NCI-H510A (cell line): ENCODE measurements at regions not wholly inside any gene's neighbourhood (a gene's known extent, or its start where the extent isn't known, plus 50 kb on each side); places are given as distances from the start of the nearest gene placed in this dataset.
"Not testable (repeated sequence)": the region's sequence is repeated elsewhere in the genome, so short reads cannot be mapped to it uniquely, and the experiment has no call there.

ENCODE experiments used
- DNase-seq: peaks from one replicate; lab custom pipeline; 2025; lab: John Stamatoyannopoulos, UW

DNA sequence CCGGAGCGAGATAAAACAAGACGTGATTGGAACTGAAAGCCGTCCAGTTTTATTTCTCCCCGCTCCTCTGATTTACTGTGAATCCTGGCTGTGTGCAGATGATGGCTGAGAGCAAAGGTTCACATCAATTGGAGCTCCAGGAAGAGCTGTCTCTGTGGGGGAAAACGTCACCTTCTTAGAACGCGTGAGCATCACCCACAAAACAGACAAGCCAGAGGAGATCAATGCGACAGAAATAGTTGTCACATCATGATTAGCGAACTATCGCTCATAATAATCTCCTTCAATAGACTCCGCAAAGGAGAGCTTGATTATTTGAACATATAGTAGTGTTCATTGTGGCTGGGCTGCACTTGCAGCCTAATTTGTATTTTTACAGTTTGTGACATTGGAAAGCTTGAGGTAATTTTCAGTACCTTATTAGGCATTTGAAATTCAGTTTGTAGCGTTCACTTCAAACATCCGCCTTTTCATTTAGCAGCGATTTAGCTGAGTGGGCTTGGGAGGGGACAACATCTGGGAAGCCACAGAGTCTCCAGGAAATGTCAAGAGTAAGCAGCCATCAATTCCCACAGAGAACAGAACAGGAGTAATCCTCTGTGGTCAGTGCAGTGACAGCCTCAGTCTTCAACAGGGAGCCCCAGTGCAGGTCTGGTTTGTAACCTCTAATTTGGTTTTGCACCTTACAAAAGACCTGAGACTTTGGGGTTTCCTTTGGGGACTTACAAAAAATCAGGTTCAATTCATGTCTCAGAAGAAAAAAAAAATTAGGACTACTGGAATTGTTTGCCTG, 276.8 kb upstream of the PFKP start:
- no peak for DNase-seq

DNA sequence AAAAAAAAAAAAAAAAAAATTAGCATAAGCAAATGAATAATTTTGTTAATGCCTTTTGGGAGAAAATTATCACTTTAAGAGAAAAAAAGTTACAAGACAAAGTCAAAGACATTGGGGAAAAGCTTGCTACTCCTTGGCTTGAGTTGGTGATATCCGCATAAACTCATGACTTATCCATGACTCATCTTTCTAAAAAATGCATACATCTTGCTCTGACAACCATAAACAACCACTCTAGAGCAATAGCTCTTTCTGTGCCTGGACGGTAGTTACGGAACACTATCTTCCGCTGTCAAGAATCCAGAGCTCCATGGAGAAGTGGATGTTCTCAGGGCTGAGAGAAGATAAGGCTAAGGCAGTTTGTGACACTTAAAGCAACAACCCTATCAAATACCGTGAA, 281.1 kb upstream of the PFKP start:
- no peak for DNase-seq

DNA sequence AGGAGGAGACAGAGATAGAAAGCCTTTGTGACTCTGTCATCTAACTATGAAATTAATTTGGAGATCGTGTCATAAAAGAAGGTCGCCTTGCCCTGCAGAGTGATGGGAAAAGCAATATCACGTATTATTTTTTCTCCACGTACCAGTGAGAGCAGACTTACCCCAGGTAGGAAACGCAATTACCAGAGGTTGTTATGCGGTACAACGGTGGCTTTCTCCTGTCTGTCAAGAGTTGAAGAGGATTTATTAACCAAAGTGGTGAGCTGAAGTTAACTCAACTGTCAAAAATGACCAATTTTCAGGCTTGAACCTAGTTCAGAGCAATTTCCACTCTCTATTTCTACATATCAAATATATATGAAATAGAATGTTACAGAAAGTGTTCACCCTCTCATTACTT, 282.6 kb upstream of the PFKP start:
- DNase-seq, result no peak

DNA sequence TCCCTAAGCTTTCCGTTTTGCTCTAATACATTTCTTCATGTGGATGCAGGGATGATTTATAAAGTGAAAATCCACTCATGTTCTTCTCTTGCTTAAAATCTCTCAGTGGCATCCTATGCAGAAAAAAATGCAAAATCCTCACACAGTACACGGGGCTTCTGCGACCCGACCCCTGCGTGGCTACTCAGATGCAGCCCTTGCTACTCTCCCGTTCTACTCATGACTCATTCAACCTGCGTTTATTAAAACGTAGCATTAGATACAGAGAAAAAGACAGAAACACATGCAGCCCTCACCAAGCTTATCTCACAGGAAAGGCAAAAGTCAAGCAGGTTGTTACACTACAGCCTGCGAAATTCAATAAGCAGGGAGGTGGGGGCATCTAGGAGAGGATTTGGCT, 284.4 kb upstream of the PFKP start:
- DNase-seq, result no peak

DNA sequence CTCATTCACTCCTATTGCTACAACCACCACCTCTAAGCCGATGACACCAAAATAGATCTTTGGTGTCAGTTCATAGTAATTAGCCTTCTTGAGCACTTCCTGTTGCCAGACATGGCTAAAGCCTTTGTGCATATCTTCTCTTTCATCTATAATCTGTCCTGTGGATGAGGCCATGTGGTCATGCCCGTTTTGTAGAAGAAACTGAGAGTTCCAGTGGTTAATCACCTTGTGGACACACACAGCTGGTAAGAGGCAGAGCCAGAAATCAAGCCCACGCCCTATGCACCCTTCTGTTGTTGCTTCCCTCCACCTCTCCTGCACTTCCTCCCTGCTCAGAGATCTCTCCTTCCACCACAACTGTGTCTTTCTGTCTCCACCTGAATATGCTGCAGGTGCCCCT, 285.1 kb upstream of the PFKP start:
- no peak for DNase-seq

DNA sequence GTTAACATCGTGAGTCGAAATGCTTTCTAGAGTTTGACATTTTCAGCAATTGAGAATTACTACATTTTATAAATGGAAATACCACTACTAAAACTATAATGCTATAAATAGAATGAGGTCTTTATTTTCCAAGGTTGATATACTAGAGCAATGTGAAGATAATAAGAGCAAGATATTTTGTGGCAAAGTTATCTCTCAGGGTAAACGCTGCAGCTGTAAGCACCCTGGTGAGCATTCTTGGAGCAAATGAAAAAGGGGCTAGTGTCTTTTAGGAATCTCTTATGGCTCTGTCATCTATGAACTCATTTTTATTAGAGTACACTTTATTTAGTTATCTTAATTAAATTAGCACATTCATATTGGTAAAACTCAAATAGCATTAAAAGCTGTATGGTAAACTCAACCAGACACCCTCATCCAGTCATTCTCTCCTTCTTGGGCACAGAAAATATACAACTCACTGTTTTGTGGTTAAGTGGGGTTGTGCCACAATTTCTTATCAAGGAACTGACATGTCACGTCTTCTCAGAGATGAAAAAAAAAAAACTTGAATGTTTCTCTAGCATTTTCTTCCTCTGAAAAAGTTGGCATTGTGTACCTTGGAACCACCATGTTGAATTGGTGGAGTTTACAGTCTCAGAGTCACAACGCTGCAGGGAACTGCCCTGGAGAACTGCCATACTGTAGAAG, 289.5 kb upstream of the PFKP start:
- DNase-seq, result no peak

DNA sequence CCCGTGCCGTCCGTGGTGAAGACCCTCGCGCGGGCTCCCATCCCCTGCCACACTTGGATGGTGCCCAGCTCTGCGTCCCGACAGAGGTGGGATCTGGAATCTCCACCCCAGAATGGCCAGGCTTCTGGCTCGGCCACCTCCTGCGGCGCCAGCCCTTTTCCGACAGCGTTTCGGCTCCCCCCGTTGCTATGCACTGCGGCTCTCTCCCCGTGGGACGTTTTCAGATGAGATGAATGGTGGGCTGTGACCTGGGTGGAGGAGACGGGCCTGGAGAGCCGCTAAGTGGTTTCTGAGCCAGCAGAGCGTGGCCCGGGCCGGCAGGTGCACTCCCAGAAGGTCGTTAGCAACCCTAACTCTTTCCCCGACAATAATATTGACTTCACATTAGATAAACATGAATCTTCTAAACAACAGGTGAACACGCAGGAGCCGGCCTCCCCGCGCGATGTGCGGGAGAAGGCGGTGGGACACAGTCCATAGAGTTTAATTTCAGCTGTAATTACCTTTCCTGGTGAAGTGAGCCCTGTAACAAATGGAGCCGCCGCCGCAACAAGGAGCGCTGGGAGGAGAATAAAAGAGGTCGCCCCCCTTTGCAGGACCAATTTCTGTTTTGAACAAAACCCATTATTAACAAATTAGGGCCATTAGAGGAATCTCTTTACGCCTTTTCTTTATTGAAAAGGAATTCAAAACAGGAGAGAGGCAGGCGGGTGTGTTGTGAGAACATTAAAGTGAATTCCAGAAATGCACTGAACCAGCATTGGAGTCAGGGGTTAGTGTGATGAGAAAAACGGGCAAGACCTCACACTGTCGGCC, 294.3 kb upstream of the PFKP start:
- peak; percentile 67 for DNase-seq

DNA sequence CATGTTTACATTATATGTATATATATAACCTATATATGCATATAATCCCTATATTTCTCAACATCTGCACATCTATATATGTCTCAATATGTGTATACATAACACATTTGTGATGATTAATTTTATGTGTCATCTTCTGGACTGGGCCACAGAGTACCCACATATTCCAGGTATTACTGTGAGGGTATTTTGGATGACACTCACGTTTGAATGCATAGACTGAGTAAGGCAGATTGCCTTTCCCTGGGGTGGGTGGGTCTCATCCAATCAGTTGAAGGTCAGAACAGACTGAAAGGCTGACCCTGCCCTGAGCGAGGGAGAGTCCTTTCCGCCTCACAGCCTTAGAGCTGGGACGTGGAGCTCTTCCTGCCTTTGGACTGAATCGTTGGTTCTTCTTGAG, 295.2 kb upstream of the PFKP start:
- DNase-seq, result no peak

DNA sequence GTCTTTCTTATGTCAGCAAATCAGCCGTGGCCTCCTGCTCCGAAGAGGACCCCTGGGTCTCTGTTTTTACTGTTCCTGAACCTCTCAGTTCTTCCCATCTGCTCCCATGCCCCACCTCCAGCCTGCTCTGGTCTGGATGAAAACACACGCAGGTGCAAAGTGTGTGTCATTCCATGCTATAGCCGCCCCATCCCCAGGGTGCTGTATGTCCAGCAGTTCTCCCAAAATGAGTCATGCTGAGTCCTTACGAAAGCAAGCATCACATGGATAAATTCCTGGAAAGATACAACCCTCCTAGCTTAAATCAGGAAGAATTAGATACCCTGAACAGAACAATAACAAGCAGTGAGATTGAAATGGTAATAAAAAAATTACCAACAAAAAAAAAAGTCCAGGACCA, 300.1 kb upstream of the PFKP start:
- DNase-seq, result not testable (repeated sequence)

DNA sequence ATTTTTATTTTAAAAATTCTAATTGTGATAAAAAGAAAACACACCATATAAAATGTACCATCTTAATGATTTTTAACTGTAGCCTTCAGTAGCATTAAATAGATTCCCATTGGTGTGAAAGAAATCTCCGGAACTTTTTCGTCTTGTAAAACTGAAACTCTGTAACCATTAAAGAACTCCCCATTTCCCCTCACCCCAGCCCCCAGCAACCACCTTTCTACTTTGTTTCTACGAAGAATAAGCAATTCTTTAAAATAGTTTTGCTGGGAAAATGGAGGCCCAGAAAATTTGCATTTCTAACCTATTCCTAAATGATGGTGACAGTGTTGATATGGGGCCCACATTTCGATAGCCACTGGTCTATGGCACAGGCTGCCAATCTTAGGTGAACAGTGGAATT, 305.4 kb upstream of the PFKP start:
- no peak for DNase-seq

DNA sequence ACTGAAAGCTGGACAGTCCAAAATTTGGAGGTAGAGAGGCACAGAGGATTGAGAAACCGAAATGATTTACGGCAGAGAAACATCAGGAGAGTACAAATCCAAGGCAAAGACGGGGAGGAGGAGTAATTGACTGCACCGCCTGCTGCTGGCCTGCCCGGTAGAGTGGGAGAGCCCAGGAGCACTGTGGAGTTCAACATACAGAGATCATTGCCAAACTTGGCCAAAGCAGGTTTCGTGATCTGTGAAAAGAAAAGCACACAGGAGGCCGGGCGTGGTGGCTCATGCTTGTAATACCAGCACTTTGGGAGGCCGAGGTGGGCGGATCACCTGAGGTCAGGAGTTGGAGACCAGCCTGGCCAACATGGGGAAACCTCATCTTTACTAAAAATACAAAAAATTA, 306.0 kb upstream of the PFKP start:
- no peak for DNase-seq

DNA sequence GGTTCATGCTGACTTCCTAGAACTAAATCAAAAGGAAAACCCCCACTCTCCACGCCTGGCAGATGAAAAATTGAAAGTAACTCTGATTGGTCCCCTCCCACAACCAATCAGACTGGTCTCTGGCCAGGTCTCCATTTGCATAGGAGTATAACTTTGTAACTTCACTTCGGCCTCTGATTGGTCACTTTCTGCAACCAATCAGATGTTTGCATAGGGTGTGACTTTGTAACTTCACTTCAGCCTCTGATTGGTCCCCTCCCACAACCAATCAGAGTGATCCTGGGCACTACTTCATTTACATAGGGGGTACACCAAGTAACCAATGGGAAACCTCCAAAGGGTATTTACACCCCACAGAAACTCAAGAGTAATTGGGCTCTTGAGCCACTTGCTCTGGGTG, 306.6 kb upstream of the PFKP start:
- DNase-seq, result no peak

DNA sequence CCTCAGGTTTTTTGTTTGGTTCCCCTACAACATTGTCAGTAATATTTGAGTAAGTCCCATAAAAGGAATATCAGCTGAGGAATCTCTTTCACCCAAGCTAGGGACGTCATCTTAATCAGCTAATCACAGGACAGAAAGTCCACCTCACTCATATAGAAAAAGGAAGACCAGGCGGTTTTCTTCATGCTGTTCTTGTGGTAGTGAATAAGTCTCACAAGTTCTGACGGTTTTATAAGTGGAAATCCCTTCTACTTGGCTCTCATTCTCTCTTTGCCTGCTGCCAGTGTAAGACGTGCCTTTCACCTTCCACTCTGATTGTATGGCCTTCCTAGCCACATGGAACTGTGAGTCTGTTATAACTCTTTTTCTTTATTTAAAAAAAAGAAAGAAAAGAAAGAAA, 308.1 kb upstream of the PFKP start:
- no peak for DNase-seq

DNA sequence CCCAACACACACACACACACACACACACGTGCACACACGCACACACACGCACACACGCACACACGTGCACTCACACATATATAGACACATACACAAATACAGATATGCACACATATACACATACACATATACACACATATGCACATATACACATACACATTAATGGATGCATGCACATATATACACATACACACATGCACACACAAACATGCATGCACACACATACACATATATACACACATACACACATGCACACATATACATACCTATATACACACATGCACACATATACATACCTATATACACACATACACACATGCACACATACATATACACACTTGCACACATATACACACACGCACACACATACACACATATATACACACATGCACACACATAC, 312.4 kb upstream of the PFKP start:
- no peak for DNase-seq

DNA sequence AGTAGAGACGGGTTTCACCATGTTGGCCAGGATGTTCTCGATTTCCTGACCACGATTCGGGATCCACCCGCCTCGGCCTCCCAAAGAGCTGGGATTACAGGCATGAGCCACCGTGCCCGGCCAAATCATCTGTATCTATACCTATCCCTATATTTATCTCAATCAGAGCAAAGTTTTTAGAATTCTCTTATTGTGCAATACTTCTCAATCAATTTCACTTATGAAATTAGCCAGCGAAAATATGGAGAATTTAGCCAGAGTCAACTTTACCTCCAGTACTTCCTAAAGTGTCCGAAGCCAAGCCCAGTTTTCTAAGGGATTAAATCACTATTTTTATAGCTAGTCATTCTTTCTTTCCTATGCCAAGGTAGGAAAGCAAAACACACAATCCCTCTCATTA, 319.1 kb upstream of the PFKP start:
- DNase-seq, result no peak

DNA sequence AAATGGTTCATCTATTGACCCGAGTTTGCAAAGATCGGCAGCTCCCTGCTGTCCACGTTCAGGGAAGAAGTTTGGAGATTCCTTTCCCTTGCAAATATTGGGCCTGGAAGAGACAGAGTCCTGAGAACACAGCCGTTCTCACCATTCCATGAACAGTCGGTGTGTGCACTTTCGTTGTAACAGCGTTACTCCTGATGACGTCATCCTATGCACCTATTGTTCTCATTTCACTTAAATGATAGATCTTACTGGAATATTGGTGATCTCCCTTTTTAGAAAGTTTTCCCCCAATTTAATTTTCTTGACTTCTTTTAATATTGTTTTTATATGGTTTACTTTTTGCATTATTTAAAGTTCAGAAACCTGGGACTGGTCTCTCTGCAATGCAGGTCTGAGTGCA, 320.7 kb upstream of the PFKP start:
- no peak for DNase-seq

DNA sequence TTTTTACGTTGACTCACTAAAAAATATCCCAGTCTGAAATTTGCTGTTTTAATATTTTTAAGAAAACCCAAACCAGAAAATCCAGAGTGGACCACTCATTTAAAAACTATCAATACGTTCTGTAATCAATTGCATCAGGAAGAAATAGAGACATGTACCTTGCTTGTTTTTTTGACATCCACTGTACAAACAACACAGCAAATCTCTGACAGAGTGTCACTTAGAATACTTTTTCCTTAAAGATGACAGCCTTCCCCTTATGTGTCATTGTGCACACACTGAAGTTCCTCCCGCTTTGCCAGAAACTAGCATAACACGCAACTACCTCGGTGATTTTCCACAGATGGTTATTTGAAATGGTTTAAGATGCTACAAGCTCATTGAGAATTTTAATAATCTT, 321.7 kb upstream of the PFKP start:
- no peak for DNase-seq

DNA sequence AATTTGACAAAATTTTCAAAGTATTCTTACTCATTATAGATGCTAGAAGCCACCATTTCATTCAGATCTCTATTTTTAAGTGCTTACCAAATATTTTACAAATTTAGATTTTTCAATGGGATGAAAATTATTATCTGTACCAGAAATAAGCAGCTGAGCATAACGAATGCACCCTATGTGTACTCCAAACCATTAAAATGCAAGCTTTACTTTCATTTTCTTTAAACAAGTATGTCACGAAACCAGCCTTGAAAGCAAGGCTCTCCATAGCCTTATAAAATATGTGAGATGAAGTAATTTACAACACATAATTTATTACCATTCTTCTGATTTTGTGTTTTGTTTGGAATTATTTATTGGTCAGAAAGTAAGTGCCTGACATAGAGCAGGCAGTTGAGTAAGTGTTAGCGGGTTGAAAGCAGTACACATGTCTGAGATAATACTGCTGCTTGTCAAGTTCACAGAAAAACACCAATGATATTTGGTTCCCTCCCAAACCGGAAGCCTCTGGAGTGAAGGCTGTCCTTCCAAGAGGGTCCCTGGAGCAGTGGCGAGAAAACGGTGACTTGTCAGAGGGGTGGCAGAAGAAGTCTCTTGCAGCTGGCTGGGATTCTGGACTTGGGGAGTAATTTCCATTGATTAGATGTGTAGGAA, 322.7 kb upstream of the PFKP start:
- DNase-seq, result no peak

DNA sequence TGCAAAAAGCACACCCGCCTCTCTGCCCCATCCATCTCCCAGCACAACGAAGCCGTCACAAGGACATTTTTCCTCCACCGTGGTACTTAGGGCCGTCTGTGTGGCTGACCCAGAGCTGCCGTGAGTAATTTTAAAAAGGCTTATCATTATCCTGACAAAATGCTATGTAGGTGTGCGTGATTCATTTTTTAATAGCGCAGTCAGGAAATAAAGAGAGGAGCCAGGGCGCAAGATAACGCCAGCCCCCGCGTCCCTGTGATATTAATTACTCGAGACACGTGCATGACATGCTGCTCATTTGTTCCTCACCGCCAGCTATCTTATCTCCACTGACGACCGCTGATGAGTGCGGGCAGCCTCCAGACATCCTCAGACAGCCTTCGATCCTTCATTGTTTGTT, 332.7 kb upstream of the PFKP start:
- DNase-seq, result no peak

DNA sequence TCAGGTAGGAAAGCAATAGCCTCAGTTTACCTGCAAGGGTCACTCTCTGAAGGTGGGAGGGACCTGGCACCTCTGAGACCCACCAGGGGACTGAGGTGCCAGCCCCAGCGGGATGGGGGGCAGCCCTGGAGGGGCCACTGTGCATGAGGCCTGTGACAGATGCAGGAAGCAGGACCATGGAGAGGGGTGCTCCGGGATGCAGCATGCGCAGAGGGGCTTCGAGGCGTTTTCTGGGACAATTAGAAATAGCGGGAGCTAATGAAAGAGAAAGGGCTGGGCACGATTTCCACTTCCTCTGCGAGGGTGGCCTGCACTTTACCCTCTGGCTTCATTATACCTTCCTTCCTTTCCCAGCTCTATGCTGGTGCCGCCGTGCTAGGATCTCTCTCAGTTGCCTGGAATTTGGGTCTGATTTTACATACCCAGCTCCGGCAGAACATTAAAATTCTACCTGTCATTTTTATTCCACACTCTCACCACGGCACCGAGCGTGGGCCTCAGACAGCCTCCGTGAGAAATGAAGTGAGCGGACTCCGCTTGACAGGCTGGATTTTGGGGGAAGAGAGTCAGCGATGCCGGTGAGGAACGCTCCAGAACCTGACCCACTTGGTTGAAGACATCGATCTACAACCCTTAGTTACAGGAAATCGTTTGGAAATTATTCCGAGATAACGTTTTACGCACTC, 333.9 kb upstream of the PFKP start:
- DNase-seq, result no peak

DNA sequence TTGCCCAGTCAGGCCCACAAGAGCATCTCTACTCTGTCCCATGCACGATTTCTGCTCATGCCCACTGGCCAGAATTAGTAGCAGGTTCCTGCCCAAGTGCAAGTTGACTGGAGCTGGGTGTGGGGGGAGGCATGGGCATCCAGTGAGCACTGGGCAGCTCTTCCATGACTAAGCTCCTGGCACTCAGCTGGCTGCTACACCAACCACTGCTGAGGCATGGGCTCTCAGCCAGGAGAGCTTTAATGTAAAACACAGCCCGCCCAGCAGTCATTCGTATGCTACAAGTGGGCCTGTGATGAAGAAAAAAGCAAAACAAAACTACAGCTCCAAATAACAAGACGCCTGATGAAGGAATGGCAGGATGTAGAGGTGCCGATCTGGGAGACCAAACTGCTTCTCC, 335.4 kb upstream of the PFKP start:
- DNase-seq, result no peak

DNA sequence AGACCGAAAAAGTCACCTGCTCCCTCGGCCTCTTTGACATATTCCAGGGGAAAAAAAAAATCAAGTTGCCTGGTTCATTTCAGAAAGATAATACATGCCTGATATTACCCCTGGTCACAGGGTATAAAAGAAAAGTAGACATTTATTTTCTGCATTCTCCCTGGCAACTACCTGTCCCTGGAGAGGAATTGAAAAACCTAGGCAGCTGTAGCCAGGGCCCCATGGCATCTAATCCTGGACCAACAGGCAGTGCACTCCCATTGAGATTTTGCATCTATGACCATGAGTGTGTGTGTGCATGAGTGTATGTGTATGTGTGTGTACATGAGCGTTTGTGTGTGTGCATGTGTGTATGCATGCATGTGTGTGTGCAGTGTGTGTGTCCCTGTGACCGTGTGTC, 338.2 kb upstream of the PFKP start:
- no peak for DNase-seq
